IMR-90 (cell line): ENCODE measurements at regions not wholly inside any gene's neighbourhood (a gene's known extent, or its start where the extent isn't known, plus 50 kb on each side); places are given as distances from the start of the nearest gene placed in this dataset.

Source experiments
- FOS ChIP-seq: fragments of 150-350 bp; IDR thresholded peaks from 2 replicates; pipeline ENCODE4 v1.6.1; 2016; ENCODE audit warnings: low read depth, low read length
- POLR2A ChIP-seq: IDR thresholded peaks from 2 replicates; pipeline ENCODE4 v1.6.1; 2012; ENCODE audit warnings: mild to moderate bottlenecking, low read depth, low read length

- TF ChIP-seq FOS = no peak
- TF ChIP-seq POLR2A = no peak
Observed at GRCh38 chr18:44241020-44241419, 439.7 kb upstream of the SETBP1 start.
